ENCODE measurements at regions not wholly inside any gene's neighbourhood (a gene's known extent, or its start where the extent isn't known, plus 50 kb on each side); places are given as distances from the start of the nearest gene placed in this dataset.
"Not testable (repeated sequence)": the region's sequence is repeated elsewhere in the genome, so short reads cannot be mapped to it uniquely, and the experiment has no call there.

DNA sequence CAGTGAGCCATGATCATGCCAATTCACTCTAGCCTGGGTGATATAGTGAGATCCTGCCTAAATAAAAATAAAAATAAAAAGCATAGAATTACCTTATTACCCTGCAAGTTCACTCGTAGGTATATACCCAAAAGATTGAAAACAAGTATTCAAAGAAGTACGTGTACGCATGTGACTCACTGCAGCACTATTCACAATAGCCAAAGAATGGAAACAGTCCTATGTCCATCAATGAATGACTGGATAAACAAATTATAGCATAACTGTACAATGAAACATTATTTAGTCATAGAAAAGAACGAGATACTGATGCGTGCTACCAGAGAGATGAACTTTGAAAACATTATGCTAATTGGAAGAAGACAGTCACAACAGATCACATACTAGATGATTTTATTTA, 204.6 kb upstream of the DIAPH2 start:
- WGBS, 2 donors: 46 to 55% methylated on average over 5 of the region's 5 CpGs
- H3K4me3 ChIP-seq (ENCODE audit: low read depth, poor library complexity, severe bottlenecking): no peak overlapping the region
- DNase-seq (ENCODE audit: low spot score in 2 of 2): no peak
- no peak for TF ChIP-seq CTCF (IDR thresholded peaks at IDR 0.05)
- TF ChIP-seq POLR2A (IDR thresholded peaks at IDR 0.05): no peak
- intact Hi-C loops (cut with DNase I; ENCODE audit: low total_unique reads): no loop called here

GRCh38 chrX:96481831-96482230, 202.8 kb upstream of the DIAPH2 start:
- H3K4me3 ChIP-seq (ENCODE audit: low read depth, poor library complexity, severe bottlenecking): no peak overlapping the region
- TF ChIP-seq CTCF (IDR thresholded peaks at IDR 0.05) (no peak), POLR2A (IDR thresholded peaks at IDR 0.05) (no peak)
- no peak for DNase-seq (ENCODE audit: low spot score in 2 of 2)
- intact Hi-C loops (cut with DNase I; ENCODE audit: low total_unique reads): no loop called here
- WGBS, 2 donors: 76 to 84% methylated on average over 4 of the region's 4 CpGs

- intact Hi-C loops (cut with DNase I; ENCODE audit: low total_unique reads): no loop called here
- DNase-seq (ENCODE audit: low spot score in 2 of 2): no peak
- WGBS, 2 donors: 84 to 94% methylated on average over 2 of the region's 2 CpGs
- TF ChIP-seq POLR2A (IDR thresholded peaks at IDR 0.05) (no peak), CTCF (IDR thresholded peaks at IDR 0.05) (no peak)
- H3K4me3 ChIP-seq (ENCODE audit: low read depth, poor library complexity, severe bottlenecking): no peak overlapping the region
These were observed 200.9 kb upstream of the DIAPH2 start for GRCh38 chrX:96483647-96484160.

GRCh38 chrX:96486687-96487086, 198.0 kb upstream of the DIAPH2 start:
- intact Hi-C loops (cut with DNase I; ENCODE audit: low total_unique reads); DNase-seq (ENCODE audit: low spot score in 2 of 2); H3K4me3 ChIP-seq (ENCODE audit: low read depth, poor library complexity, severe bottlenecking): not testable (repeated sequence)
- WGBS, 2 donors: 88 to 89% methylated on average over 11 of the region's 11 CpGs

DNA sequence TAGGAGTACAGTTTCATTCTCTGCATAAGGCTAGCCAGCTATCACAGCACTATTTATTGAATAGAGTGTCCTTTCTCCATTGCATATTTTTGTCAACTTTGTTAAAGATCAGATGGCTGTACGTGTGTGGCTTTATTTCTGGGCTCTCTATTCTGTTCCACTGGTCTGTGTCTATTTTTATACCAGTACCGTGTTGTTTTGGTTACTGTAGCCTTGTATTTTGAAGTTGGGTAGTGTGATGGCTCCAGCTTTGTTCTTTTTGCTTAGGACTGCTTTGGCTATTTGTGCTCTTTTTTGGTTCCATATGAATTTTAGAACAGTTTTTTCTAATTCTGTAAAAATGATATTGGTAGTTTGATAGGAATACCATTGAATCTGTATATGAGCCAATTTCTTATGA, 182.1 kb upstream of the DIAPH2 start:
- no peak overlapping the region for H3K4me3 ChIP-seq (ENCODE audit: low read depth, poor library complexity, severe bottlenecking)
- intact Hi-C loops (cut with DNase I; ENCODE audit: low total_unique reads): no loop called here
- TF ChIP-seq POLR2A (IDR thresholded peaks at IDR 0.05) (no peak), CTCF (IDR thresholded peaks at IDR 0.05) (no peak)
- 24 to 53% methylated on average over 2 of the region's 2 CpGs for WGBS, 2 donors
- no peak for DNase-seq (ENCODE audit: low spot score in 2 of 2)

DNA sequence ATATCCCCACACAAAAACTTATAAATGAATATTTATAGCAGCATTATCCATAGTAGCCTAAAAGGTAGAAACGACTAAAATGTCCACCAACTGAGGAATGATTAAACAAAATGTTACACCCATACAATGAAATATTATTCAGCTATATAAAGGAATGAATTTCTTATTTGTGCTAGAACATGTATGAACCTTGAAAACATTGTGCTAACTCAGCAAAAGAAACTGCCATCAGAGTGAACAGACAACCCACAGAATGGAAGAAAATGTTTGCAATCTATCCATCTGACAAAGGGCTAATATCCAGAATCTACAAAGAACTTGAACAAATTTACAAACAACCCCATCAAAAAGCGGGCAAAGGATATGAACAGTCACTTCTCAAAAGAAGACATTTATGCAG, 155.3 kb upstream of the DIAPH2 start:
- WGBS, 2 donors: 70 to 92% methylated on average over 2 of the region's 2 CpGs
- intact Hi-C loops (cut with DNase I; ENCODE audit: low total_unique reads); H3K4me3 ChIP-seq (ENCODE audit: low read depth, poor library complexity, severe bottlenecking); DNase-seq (ENCODE audit: low spot score in 2 of 2): not testable (repeated sequence)

GRCh38 chrX:96538104-96538725, 146.4 kb upstream of the DIAPH2 start:
- intact Hi-C loops (cut with DNase I; ENCODE audit: low total_unique reads): no loop called here
- H3K4me3 ChIP-seq (ENCODE audit: low read depth, poor library complexity, severe bottlenecking): no peak overlapping the region
- whole genome bisulfite sequencing, 2 donors: 56 to 62% methylated on average over 11 to 12 of the region's 12 CpGs
- no peak for DNase-seq (ENCODE audit: low spot score in 2 of 2)
- no peak for TF ChIP-seq CTCF (IDR thresholded peaks at IDR 0.05)
- TF ChIP-seq POLR2A (IDR thresholded peaks at IDR 0.05): no peak
